Fibroblast of lung (primary cell): ENCODE measurements at regions not wholly inside any gene's neighbourhood (a gene's known extent, or its start where the extent isn't known, plus 50 kb on each side); places are given as distances from the start of the nearest gene placed in this dataset.
A peak's percentile ranks its signal among the peaks of the same experiment; 100 is the strongest.

Experiments used
- DNase-seq, 2 donors: peaks; one replicate each; pipeline versions ENCODE4 v3.0.0 to v3.0.0-alpha.2; 2010; ENCODE audit warnings: low read depth in 2 of 2
- H2AFZ ChIP-seq: 2 replicates; pipeline ENCODE4 v1.5.1; 2012; ENCODE audit warnings: low read length, control low read depth, inconsistent platforms
- H3K27ac ChIP-seq: 2 replicates; pipeline ENCODE4 v1.5.1; 2011; ENCODE audit warnings: low read length, control low read depth; ENCODE audit not compliant: insufficient read depth
- H3K27me3 ChIP-seq: 2 replicates; pipeline ENCODE4 v1.5.1; 2011; ENCODE audit warnings: mild to moderate bottlenecking, low read length; ENCODE audit not compliant: control insufficient read depth, insufficient read depth
- H3K36me3 ChIP-seq: 2 replicates; pipeline ENCODE4 v1.5.1; 2011; ENCODE audit warnings: low read length; ENCODE audit not compliant: control insufficient read depth, insufficient read depth
- H3K4me1 ChIP-seq: 2 replicates; pipeline ENCODE4 v1.5.1; 2011; ENCODE audit warnings: low read length; ENCODE audit not compliant: control insufficient read depth, insufficient read depth; ENCODE audit errors: extremely low read depth
- H3K4me2 ChIP-seq: 2 replicates; pipeline ENCODE4 v1.5.1; 2011; ENCODE audit warnings: low read length, control low read depth; ENCODE audit not compliant: insufficient read depth; ENCODE audit errors: extremely low read depth
- H3K4me3 ChIP-seq, 4 experiments: fragments of 200-600 bp in 1 of 4; sonication (generic) in 1 of 4; replicated peaks in 1 of 4; 2 replicates each; pipeline ENCODE4 v1.5.1; 2011 to 2016; ENCODE audit warnings: low read length in 4 of 4, low read depth in 3 of 4, mild to moderate bottlenecking in 3 of 4, control low read depth in 2 of 4, inconsistent platforms in 1 of 4, mixed read lengths in 1 of 4; ENCODE audit not compliant: insufficient read depth in 1 of 4; ENCODE audit errors: control extremely low read depth in 1 of 4
- H3K79me2 ChIP-seq: 2 replicates; pipeline ENCODE4 v1.5.1; 2012; ENCODE audit warnings: mild to moderate bottlenecking, low read length, inconsistent platforms; ENCODE audit not compliant: control insufficient read depth, insufficient read depth
- H3K9ac ChIP-seq: 2 replicates; pipeline ENCODE4 v1.5.1; 2011; ENCODE audit warnings: mild to moderate bottlenecking, low read length, control low read depth; ENCODE audit not compliant: insufficient read depth
- H3K9me3 ChIP-seq: 2 replicates; pipeline ENCODE4 v1.5.1; 2012; ENCODE audit warnings: low read depth, low read length; ENCODE audit not compliant: control insufficient read depth, insufficient read depth
- H4K20me1 ChIP-seq: 2 replicates; pipeline ENCODE4 v1.5.1; 2011; ENCODE audit warnings: low read length; ENCODE audit not compliant: control insufficient read depth, insufficient read depth; ENCODE audit errors: extremely low read depth
- CTCF ChIP-seq, 2 donors: IDR thresholded peaks in 1 of 2; conservative IDR thresholded peaks in 1 of 2; 1 replicate in 1 of 2; 2 replicates in 1 of 2; pipeline ENCODE4 v1.5.1; 2011 to 2012; ENCODE audit warnings: low read length in 2 of 2, control low read depth in 1 of 2, inconsistent platforms in 1 of 2, low read depth in 1 of 2, mild to moderate bottlenecking in 1 of 2
- EZH2 ChIP-seq: IDR thresholded peaks from 2 replicates; pipeline ENCODE4 v1.5.1; 2012; ENCODE audit warnings: low read length, control low read depth, mild to moderate bottlenecking; ENCODE audit errors: missing control alignments

- Histone ChIP-seq H3K4me3 (no peak overlapping the region), H3K79me2 (no peaks in the 10 kb centered on the region), H3K27ac (no peak overlapping the region), H3K4me1 (no peaks in the 10 kb centered on the region), H3K9ac (no peak overlapping the region), H3K9me3 (no peaks in the 10 kb centered on the region), H3K36me3 (no peaks in the 10 kb centered on the region), H3K4me2 (no peak overlapping the region), H2AFZ (no peak overlapping the region), H3K27me3 (no peaks in the 10 kb centered on the region), H4K20me1 (no peaks in the 10 kb centered on the region)
- TF ChIP-seq EZH2, result no peak
- DNase-seq, result peak; percentile 37 to 61
Observed at GRCh38 chr5:167233507-167234220, 1057.8 kb upstream of the WWC1 start.

GRCh38 chr5:167241436-167242067 lies 1049.9 kb upstream of the WWC1 start:
- H3K9me3 ChIP-seq, result no peaks in the 10 kb centered on the region

GRCh38 chr5:167242701-167243100 lies 1048.7 kb upstream of the WWC1 start:
- TF ChIP-seq EZH2 (no peak), CTCF (conservative IDR thresholded peaks at IDR 0.05 in 1 of 2, IDR thresholded peaks at IDR 0.05 in 1 of 2; ENCODE audit: low read depth in 1 of 2, low read length in 2 of 2) (no peak)
- Histone ChIP-seq H3K9ac (no peak overlapping the region), H3K27ac (no peak overlapping the region), H4K20me1 (no peaks in the 10 kb centered on the region), H3K36me3 (no peaks in the 10 kb centered on the region), H3K9me3 (no peaks in the 10 kb centered on the region), H3K4me1 (no peaks in the 10 kb centered on the region), H2AFZ (no peak overlapping the region), H3K4me3 (no peak overlapping the region), H3K79me2 (no peaks in the 10 kb centered on the region), H3K27me3 (no peaks in the 10 kb centered on the region), H3K4me2 (no peak overlapping the region)
- DNase-seq, result peak in 1 of 2 donors; percentile 27

More at GRCh38 chr5:167241436-167242067, 1049.9 kb upstream of the WWC1 start:
- no peak overlapping the region for H3K9ac ChIP-seq
- no peaks in the 10 kb centered on the region for H3K79me2 ChIP-seq
- no peak for TF ChIP-seq CTCF (conservative IDR thresholded peaks at IDR 0.05 in 1 of 2, IDR thresholded peaks at IDR 0.05 in 1 of 2; ENCODE audit: low read depth in 1 of 2, low read length in 2 of 2)
- no peak for TF ChIP-seq EZH2
- no peak overlapping the region for H3K4me3 ChIP-seq
- H3K4me2 ChIP-seq, result no peak overlapping the region
- H3K36me3 ChIP-seq, result no peaks in the 10 kb centered on the region
- DNase-seq, result no peak
- H2AFZ ChIP-seq, result no peak overlapping the region
- H4K20me1 ChIP-seq, result no peaks in the 10 kb centered on the region
- no peaks in the 10 kb centered on the region for H3K27me3 ChIP-seq
- no peak overlapping the region for H3K27ac ChIP-seq
- H3K4me1 ChIP-seq, result no peaks in the 10 kb centered on the region
